ENCODE measurements at regions not wholly inside any gene's neighbourhood (a gene's known extent, or its start where the extent isn't known, plus 50 kb on each side); places are given as distances from the start of the nearest gene placed in this dataset.

- TF ChIP-seq CTCF (conservative IDR thresholded peaks at IDR 0.05; ENCODE audit: low read depth, low read length) (no peak), EZH2 (IDR thresholded peaks at IDR 0.05; ENCODE audit: borderline replicate concordance, low read depth, low read length, poor library complexity, severe bottlenecking) (no peak)
- BruUV-seq (replicated peaks) = no TSS peak
- no peak for DNase-seq (ENCODE audit: low spot score)
- CTCF ChIA-PET = no interaction called here
- Histone ChIP-seq H3K27me3 (replicated peaks; ENCODE audit: insufficient read depth, low read depth, low read length, poor library complexity) (no peaks in the 10 kb centered on the region), H3K4me3 (ENCODE audit: low read depth, low read length, poor library complexity, severe bottlenecking) (no peak overlapping the region), H3K9me3 (ENCODE audit: low read depth, low read length, poor library complexity, severe bottlenecking) (no peaks in the 10 kb centered on the region), H3K36me3 (ENCODE audit: insufficient read depth, low read length, poor library complexity, severe bottlenecking) (no peaks in the 10 kb centered on the region), H3K4me1 (ENCODE audit: insufficient read depth, low read length, poor library complexity, severe bottlenecking) (no peaks in the 10 kb centered on the region), H3K27ac (ENCODE audit: low read depth, low read length, poor library complexity, severe bottlenecking) (no peak overlapping the region)
- POLR2A ChIA-PET (ENCODE audit: low non-redundant PET) = no interaction called here
- intact Hi-C loops (cut with micrococcal nuclease; ENCODE audit: unreplicated experiment) = no loop called here
Measured at GRCh38 chr2:107775791-107776190, 50.9 kb upstream of the RGPD4 start.

DNA sequence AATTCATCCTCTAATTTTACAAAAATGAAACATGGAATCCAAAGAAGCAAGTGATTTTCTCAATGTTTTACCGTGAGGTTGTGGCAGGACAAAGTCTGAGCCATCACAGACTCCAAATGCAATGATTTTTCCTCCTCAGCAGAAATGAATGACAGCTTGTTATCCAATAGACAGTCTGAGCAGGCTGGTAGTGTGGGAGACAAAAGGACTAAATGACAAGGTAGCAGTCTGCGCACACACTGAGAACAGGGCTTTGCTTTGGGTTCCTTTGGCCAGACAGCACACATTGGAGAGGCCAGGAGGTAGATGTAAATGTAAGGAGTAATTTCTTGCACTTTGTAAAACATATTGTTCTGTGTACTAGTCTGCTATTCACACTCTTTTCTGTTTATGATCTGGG is 50.3 kb upstream of the RGPD4 start:
- H3K9me3 ChIP-seq (ENCODE audit: low read depth, low read length, poor library complexity, severe bottlenecking) = no peaks in the 10 kb centered on the region
- H3K27ac ChIP-seq (ENCODE audit: low read depth, low read length, poor library complexity, severe bottlenecking) = no peak overlapping the region
- POLR2A ChIA-PET (ENCODE audit: low non-redundant PET) = no interaction called here
- no peaks in the 10 kb centered on the region for H3K4me1 ChIP-seq (ENCODE audit: insufficient read depth, low read length, poor library complexity, severe bottlenecking)
- CTCF ChIA-PET = no interaction called here
- TF ChIP-seq EZH2 (IDR thresholded peaks at IDR 0.05; ENCODE audit: borderline replicate concordance, low read depth, low read length, poor library complexity, severe bottlenecking) = no peak
- no peak for TF ChIP-seq CTCF (conservative IDR thresholded peaks at IDR 0.05; ENCODE audit: low read depth, low read length)
- no TSS peak for BruUV-seq (replicated peaks)
- H3K36me3 ChIP-seq (ENCODE audit: insufficient read depth, low read length, poor library complexity, severe bottlenecking) = no peaks in the 10 kb centered on the region
- intact Hi-C loops (cut with micrococcal nuclease; ENCODE audit: unreplicated experiment) = no loop called here
- H3K27me3 ChIP-seq (replicated peaks; ENCODE audit: insufficient read depth, low read depth, low read length, poor library complexity) = no peaks in the 10 kb centered on the region
- DNase-seq (ENCODE audit: low spot score) = no peak
- H3K4me3 ChIP-seq (ENCODE audit: low read depth, low read length, poor library complexity, severe bottlenecking) = no peak overlapping the region

Data from A673 (cell line).